ENCODE measurements at regions not wholly inside any gene's neighbourhood (a gene's known extent, or its start where the extent isn't known, plus 50 kb on each side); places are given as distances from the start of the nearest gene placed in this dataset.
"Not testable (repeated sequence)": the region's sequence is repeated elsewhere in the genome, so short reads cannot be mapped to it uniquely, and the experiment has no call there.

DNA sequence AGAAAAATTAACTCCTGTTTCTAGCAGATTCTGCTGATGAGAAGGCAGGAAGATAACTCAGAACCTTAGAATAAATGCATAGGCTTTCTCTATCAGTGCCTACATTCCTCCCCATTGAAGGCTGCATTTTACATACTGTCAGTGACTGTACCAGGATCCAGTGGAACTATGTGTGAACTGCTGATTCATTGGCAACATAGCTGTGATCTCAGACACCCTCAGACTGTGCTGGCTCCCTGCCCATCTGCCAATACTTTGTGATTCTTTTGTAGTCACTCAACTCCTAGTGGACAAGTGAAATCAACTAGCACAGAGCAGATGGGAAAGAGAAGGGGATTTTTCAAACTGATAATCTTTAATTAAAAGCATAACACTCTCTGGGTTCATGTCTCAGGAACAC, 375.8 kb downstream of the MDFIC start:
- intact Hi-C loops (cut with micrococcal nuclease), result no loop called here

GRCh38 chr7:115293628-115294240, 371.8 kb downstream of the MDFIC start:
- intact Hi-C loops (cut with micrococcal nuclease), result no loop called here

- intact Hi-C loops (cut with micrococcal nuclease), result no loop called here
These were observed 370.5 kb downstream of the MDFIC start for GRCh38 chr7:115292381-115292780.

DNA sequence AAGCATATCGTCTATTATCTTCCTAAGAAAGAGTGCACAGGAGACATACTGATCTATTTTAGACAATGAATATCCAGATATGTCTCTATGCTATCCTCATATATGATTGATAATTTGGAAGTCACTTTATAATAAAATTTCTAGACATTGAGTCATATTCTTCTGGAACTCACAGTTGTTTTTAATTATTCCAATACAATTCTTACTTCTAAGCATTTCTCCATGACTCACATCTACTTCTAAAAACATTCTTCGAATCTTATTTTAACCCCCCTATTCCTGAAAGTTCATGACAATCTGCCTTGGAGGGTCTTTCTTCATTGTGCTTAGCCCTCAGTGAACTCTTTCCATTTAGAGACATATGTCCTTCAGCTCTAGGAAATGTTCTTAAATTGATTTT, 368.1 kb downstream of the MDFIC start:
- intact Hi-C loops (cut with micrococcal nuclease), result no loop called here

GRCh38 chr7:115276791-115277190, 354.9 kb downstream of the MDFIC start:
- intact Hi-C loops (cut with micrococcal nuclease), result no loop called here

- intact Hi-C loops (cut with micrococcal nuclease), result not testable (repeated sequence)
These were observed 352.0 kb downstream of the MDFIC start for GRCh38 chr7:115273855-115274254.

DNA sequence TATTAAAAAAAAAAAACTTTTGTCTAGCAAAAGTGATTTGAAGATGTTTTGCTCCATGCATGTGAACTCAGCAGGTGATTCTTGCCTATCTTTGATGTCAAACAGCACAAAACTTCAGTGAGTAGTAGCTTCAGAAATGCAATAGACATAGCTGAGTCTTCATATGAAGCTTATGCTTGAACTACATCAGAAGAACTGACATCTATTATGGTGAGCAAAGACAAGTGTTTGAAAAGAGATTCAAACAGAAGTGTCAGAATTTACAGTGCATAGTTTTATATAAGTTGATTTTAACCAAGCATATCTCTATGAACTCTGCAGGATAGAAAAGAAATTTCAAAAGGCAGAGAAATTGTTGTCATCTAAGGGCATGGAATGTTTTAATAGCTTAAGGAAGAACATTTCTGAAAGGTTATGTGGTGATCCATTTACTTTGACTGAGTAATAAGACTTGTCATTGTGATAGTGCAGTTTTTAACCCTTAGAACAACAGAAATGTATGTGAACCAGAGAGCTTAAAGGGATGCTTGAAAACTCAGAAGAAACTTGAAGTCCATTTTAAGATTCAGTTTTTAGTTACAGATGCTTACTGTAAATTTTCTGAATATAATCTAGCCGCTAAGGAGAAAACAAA, 351.4 kb downstream of the MDFIC start:
- intact Hi-C loops (cut with micrococcal nuclease), result no loop called here

DNA sequence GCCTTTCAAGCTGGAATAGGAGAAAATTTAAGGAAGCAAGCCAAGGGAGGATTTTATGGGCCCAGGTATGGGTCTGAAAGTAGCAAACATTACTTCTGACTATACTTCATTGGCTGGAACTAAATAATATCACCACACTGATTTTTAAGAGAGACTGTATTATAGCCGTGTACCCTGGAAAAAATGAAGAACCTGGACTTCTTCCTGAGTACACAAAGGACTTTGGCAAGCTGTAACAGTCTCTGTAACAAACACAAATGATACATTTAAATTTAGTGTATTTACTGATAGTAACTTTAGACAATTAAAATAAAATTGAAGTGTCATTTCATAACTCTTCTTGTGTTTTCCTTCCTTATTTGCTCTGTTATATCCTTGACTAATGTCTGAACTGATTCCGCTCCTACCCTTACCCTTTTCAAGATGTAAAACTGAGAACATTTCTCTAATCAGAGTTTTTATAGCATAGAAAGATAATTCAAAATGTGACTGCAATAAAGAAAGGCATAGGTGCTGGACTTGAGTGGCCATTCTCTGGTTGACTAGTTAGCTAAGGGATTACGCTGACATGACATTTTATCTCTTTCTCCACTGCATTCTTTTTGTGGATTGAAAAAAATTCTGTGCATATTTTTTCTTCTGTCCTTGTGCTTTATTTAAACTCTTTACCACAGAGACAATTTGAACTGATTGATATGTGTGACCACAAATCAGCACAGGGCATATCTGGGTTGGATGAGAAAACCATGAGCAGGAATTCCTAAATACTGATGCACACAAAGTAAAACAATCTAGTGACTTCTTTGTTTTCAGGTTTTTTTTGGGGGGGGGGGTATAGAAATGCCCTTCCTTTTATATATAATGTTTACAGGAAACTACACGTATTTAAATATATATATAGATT, 349.7 kb downstream of the MDFIC start:
- intact Hi-C loops (cut with micrococcal nuclease), result no loop called here

DNA sequence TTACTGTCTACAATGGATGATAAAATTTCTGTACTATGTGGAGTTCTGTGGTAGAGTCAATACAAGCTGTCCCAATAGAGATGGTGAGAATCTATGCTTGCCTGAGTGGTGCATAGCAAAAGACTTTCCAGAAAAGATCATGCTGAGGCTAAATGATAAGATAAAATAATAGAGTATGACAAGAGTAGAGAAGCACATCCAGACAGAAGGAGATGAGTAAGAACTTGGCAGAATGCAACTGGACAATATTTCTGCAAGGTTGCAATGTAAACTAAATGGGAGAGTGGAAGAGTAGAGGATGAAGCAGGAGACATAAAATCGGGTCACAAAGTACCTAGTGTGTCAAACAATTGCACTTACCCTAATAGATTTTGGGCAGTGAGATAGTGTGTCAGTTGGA, 347.6 kb downstream of the MDFIC start:
- intact Hi-C loops (cut with micrococcal nuclease), result no loop called here

DNA sequence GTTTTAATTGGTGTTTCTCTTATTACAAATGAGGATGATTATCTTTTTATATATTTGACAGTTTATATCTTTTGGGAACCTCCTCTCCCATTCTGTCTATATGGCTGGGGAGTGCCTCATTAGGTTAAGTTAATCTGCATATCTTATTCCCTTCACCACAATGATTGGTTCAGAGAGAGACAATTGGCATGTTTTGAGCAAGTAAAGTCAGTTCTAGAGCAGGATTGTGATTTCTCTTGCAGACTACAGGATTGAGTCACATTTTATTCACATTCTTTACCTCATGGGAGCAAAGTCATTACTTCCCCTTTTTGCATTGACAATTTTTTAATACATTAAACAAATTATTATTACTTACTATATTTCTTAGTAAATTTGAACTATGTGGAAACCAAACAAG, 345.6 kb downstream of the MDFIC start:
- intact Hi-C loops (cut with micrococcal nuclease), result no loop called here

- intact Hi-C loops (cut with micrococcal nuclease), result no loop called here
These were observed 338.5 kb downstream of the MDFIC start for GRCh38 chr7:115260381-115260780.

DNA sequence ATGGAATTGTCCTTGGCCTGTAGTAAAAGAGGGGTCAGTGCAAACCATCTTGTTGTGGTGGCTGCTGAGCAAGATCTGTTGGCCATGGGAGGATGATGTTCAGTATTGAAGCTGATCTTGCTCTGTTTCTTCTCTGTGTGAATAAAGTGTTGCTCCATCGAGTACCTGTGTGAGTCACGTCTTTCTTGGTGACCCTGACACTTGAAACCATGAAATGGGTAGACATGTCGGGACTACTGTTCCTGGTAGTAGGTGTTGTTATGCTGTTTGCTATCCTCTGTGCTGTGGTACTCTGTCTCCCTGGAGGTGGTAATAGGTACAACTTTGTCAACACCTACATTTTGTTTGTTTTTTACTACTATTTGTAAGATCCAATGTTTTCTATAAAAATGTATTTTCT, 330.6 kb downstream of the MDFIC start:
- intact Hi-C loops (cut with micrococcal nuclease), result no loop called here

DNA sequence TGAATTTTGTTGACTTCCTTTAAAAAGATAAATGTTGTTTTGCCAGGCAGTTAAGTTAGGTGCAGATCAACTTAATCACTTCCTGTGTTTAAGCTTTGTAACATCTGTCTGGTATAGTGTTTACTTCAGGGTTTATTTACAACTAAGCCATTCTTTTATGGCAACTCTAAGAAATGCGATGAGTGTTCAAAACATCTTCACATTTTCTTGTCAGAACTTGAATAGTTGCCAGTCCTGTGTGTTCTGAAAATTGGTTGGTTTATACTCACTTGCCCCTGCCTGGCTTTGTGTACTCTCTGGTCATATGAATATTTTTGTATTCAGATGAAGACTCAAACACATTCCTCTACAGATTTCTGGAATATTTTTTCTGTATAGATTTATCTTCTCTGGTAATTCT, 327.2 kb downstream of the MDFIC start:
- intact Hi-C loops (cut with micrococcal nuclease), result no loop called here

- intact Hi-C loops (cut with micrococcal nuclease), result no loop called here
These were observed 319.3 kb downstream of the MDFIC start for GRCh38 chr7:115241151-115241550.

DNA sequence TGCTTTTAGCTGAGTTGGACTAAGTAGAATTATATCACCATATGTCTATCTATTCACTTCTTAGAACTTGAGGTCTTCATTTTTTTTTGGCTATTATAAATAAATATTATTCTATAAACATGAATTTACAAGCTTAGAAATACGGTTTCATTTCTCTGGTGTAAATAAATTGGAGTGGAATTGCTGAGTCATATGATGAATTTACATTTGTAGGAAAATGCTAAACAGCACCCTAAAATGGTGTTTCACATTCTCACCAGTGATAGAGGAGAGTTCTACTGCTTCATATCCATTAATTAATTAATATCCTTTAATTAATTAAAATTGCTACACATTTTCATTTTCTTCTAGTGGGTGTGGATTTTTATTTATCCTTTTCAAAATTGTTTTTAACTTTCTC, 318.3 kb downstream of the MDFIC start:
- intact Hi-C loops (cut with micrococcal nuclease), result no loop called here

- intact Hi-C loops (cut with micrococcal nuclease), result no loop called here
These were observed 313.2 kb downstream of the MDFIC start for GRCh38 chr7:115235075-115235474.

DNA sequence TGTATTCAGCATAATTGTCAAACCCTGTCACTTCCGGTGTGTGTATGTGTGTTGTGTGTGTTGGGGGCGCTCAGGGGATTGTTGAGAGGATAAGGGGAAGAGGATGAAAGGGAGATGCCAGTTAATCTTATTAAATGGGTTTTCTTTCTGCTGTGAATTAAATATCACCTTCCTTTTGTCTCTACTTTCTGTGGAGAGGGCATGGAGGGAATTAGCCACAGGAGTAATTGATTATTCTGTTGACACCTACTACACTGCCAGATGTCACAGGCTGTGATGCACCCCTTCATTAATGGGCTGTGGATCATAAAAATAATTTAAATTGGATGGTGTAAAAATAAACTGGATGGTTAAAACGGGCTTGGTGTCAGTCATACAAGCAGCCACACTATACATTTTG, 311.9 kb downstream of the MDFIC start:
- intact Hi-C loops (cut with micrococcal nuclease), result no loop called here

- intact Hi-C loops (cut with micrococcal nuclease), result no loop called here
These were observed 310.1 kb downstream of the MDFIC start for GRCh38 chr7:115232041-115232440.

GRCh38 chr7:115230882-115231571, 309.1 kb downstream of the MDFIC start:
- intact Hi-C loops (cut with micrococcal nuclease), result no loop called here

DNA sequence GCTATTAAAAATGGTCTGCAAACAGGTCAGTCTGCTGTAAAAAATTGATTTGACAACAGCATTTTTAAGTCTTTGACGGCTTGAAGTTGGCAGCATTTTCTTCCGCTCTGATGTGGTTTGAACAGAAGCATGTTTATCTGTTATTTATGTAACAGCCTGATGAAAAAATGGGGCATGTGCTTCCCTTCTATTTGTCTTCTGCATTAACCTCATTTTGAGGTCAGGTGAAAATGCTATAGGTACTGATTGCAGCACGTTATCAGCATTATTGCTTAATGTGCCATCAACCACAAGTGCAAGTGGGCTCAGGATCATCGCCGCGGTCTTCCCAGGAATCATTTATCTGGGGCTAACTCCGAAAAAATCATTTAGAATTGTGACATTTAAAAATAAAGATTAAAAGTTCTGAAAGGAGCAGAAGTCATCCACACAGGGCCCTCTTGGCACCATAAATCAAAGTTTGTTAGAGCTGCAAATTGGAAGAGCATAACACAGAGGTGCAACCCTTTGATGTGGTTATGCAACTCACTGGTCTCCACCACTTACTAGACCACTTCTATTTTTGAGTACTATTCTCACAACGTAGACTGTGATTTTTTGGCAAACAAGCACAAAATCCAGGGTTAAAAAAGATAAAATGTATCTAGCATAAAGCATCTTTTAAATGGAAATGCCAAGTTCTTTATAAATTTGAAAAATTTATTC, 307.7 kb downstream of the MDFIC start:
- intact Hi-C loops (cut with micrococcal nuclease), result no loop called here

Data from T-helper 1 cell treated with Interleukin-12 subunit alpha and Interleukin-12 subunit beta and Interleukin-4 antibody, amounts not matched to agents 30 ng/mL and 1 ng/mL, for 36 hours (primary cell).